Activated naive CD8-positive, alpha-beta T cell treated with anti-CD3 and anti-CD28 coated beads, Interleukin-2, amount 10 ng/mL, durations not matched to agents 7 days and 5 days (primary cell): ENCODE measurements at regions not wholly inside any gene's neighbourhood (a gene's known extent, or its start where the extent isn't known, plus 50 kb on each side); places are given as distances from the start of the nearest gene placed in this dataset.
"Not testable (repeated sequence)": the region's sequence is repeated elsewhere in the genome, so short reads cannot be mapped to it uniquely, and the experiment has no call there.

Experiments used
- ATAC-seq: fragments of 150-1000 bp; cut with Tn5 transposase; one replicate; pipeline ENCODE4 v1.10.0; 2021; ENCODE audit warnings: low read depth, moderate library complexity
- POLR2A ChIA-PET: fragments of 350-600 bp; sonication (Branson Sonifier 250); formaldehyde crosslinking; loops from one replicate; lab custom pipeline; 2021; ENCODE audit warnings: antibody characterized with exemption; lab: Charles Lee
- DNase-seq: peaks from one replicate; pipeline ENCODE4 v3.0.0; 2021
- H3K27ac Mint-ChIP-seq: one replicate; pipeline ENCODE4 v1.8.0; 2022; ENCODE audit warnings: mild to moderate bottlenecking, mixed read lengths
- H3K27me3 Mint-ChIP-seq: one replicate; pipeline ENCODE4 v1.8.0; 2022; ENCODE audit warnings: mild to moderate bottlenecking, moderate library complexity, mixed read lengths
- H3K36me3 Mint-ChIP-seq: one replicate; pipeline ENCODE4 v1.8.0; 2021; ENCODE audit warnings: mild to moderate bottlenecking, mixed read lengths
- H3K4me1 Mint-ChIP-seq: one replicate; pipeline ENCODE4 v1.8.0; 2021; ENCODE audit warnings: mixed read lengths
- H3K4me3 Mint-ChIP-seq: one replicate; pipeline ENCODE4 v1.8.0; 2022; ENCODE audit warnings: mild to moderate bottlenecking, moderate library complexity, mixed read lengths
- H3K9me3 Mint-ChIP-seq: one replicate; pipeline ENCODE4 v1.8.0; 2021; ENCODE audit warnings: mixed read lengths

DNA sequence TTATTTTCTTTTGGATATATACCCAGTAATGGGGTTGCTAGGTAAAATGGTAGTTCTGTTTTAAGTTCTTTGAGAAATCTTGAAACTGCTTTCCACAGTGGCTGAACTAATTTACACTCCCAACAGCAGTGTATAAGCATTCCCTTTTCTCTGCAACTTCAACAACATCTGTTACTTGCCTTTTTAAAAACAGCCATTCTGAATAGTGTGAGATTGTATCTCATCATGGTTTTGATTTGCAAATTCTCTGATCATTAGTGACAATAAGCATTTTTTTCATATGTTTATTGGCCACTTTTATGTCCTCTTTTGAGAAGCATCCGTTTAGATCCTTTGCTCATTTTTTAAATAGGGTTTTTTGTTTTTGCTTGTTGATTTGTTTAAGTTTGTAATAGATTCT is 291.3 kb upstream of the COL3A1 start:
- no peaks in the 10 kb centered on the region for H3K27me3 Mint-ChIP-seq
- no peak for ATAC-seq
- DNase-seq: no peak
- H3K4me1 Mint-ChIP-seq: no peaks in the 10 kb centered on the region
- no peaks in the 10 kb centered on the region for H3K36me3 Mint-ChIP-seq
- no peak overlapping the region for H3K4me3 Mint-ChIP-seq
- H3K27ac Mint-ChIP-seq: no peak overlapping the region
- H3K9me3 Mint-ChIP-seq: no peaks in the 10 kb centered on the region
- POLR2A ChIA-PET: no interaction called here

DNA sequence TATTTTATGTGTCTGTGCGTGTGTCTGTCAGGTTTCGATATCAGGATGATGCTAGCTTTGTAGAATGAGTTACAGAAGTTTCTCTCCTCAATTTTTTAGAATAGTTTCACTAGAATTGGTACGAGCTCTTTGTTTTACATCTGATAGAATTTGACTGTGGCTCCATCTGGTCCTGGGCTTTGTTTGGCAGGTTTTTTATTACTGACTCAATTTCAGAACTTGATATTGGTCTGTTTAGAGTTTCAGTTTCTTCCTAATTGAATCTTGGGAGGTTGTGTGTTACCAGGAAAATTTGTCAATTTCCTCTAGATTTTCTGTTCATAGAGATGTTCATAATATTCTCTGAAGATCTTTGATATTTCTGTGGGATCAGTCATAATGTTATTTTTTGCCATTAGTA is 289.4 kb upstream of the COL3A1 start:
- no peak for DNase-seq
- no peaks in the 10 kb centered on the region for H3K36me3 Mint-ChIP-seq
- no peaks in the 10 kb centered on the region for H3K4me1 Mint-ChIP-seq
- H3K4me3 Mint-ChIP-seq: no peak overlapping the region
- ATAC-seq: no peak
- peaks cover 1% of the 10 kb centered on the region for H3K9me3 Mint-ChIP-seq
- H3K27me3 Mint-ChIP-seq: no peaks in the 10 kb centered on the region
- H3K27ac Mint-ChIP-seq: no peak overlapping the region
- POLR2A ChIA-PET: interaction anchor here (0.5 kb wide), 1 partner anchor 38 kb away, joined by 3 read pairs; no protein-coding TSS in a partner anchor

DNA sequence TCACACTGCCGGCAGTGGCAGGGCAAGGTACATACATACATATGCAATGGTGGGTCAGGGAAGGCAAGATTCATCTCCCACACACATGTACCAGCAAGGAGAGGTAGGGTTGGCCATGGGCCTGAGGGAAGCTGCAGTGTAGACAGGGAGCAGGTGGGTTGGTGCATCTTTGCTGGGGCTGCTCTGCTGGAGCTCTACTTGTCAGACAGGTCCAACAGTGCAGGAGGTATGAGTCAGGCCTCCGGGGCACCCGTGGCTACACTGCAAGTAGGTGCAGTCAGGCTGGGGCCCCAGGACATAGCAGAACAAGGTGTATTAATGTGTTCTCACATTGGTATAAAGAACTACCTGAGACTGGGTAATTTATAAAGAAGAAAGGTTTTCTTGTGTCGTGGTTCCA is 281.1 kb upstream of the COL3A1 start:
- no peaks in the 10 kb centered on the region for H3K4me1 Mint-ChIP-seq
- H3K4me3 Mint-ChIP-seq: no peak overlapping the region
- POLR2A ChIA-PET: no interaction called here
- H3K27ac Mint-ChIP-seq: no peak overlapping the region
- ATAC-seq: no peak
- no peaks in the 10 kb centered on the region for H3K36me3 Mint-ChIP-seq
- no peaks in the 10 kb centered on the region for H3K27me3 Mint-ChIP-seq
- no peak for DNase-seq
- H3K9me3 Mint-ChIP-seq: peaks cover 4% of the 10 kb centered on the region

DNA sequence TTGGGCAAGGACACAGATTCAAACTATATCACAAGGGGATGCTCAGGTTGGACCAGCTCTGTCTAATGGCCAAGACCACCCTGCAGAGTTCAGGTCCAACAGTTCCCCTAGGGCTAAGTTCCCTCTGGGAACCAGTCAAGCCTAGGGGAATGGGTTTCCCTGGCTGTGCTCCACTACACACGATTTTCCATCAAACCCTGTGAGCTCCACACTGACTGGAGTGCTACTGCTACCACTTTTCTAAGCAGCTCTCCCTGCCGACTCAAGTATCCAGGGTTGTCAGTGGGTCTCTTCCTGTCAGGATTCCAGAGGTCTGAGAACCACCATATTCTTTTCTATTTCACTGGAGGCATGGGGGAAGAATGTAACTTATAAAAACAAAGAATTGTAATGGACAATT is 280.4 kb upstream of the COL3A1 start:
- no peak overlapping the region for H3K27ac Mint-ChIP-seq
- DNase-seq (no peak), ATAC-seq (no peak)

DNA sequence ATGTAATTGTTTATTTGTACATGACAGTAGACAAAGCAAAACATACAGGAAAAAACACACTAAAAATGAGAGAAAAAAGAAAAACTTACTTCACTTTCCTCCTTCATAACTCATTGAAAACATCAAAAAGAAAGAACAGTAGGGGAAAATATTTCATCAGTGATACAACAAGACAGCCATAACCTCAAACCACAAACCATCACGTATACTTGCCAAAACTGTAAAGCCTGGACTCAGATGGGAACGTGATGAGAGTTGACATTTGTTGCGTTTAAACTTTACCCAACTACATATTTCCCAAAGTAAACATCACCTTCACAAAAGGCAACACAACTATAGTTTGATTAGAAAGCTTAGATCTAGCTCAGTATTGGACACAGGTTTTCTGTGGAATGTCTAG is 278.2 kb upstream of the COL3A1 start:
- ATAC-seq (no peak), DNase-seq (no peak)
- Mint-ChIP-seq H3K36me3 (no peaks in the 10 kb centered on the region), H3K4me1 (no peaks in the 10 kb centered on the region), H3K27ac (no peak overlapping the region), H3K27me3 (no peaks in the 10 kb centered on the region), H3K9me3 (peaks cover 4% of the 10 kb centered on the region), H3K4me3 (no peak overlapping the region)
- POLR2A ChIA-PET: no interaction called here

More for the DNA sequence above, 280.4 kb upstream of the COL3A1 start:
- Mint-ChIP-seq H3K4me3 (no peak overlapping the region), H3K27me3 (no peaks in the 10 kb centered on the region), H3K36me3 (no peaks in the 10 kb centered on the region), H3K4me1 (no peaks in the 10 kb centered on the region), H3K9me3 (peaks cover 5% of the 10 kb centered on the region)
- POLR2A ChIA-PET: no interaction called here

DNA sequence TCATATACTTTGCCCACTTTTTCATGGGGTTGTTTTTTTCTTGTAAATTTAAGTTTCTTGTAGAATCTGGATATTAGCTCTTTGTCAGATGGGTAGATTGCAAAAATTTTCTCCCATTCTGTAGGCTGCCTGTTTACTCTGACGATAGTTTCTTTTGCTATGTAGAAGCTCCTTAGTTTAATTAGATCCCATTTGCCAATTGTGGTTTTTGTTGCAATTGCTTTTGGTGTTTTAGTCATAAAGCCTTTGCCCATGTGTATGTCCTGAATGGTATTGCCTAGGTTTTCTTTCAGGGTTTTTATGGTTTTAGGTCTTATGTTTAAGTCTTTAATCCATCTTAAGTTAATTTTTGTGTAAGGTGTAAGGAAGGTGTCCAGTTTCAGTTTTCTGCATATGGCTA is 276.0 kb upstream of the COL3A1 start:
- DNase-seq, H3K4me1 Mint-ChIP-seq, POLR2A ChIA-PET: not testable (repeated sequence)

DNA sequence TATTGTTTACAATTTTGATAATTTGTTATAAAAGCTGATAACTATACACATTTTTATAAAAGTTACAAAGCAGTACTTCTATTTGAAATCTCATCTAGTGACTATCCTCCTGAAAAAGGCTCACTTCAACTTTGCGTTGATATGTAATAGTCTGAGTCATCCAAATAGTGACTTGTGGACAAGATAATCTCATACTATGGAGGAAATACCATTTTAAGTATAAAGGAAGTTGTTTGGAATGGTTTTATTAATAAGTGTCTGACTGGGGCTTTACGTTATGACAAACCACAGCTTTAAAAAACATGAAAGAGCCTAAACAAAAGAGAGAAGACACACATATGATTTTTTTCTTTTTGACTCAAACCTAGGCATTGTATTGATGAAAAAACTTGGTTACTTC is 272.3 kb upstream of the COL3A1 start:
- no peaks in the 10 kb centered on the region for H3K27me3 Mint-ChIP-seq
- H3K27ac Mint-ChIP-seq: no peak overlapping the region
- no peaks in the 10 kb centered on the region for H3K36me3 Mint-ChIP-seq
- ATAC-seq (no peak), DNase-seq (no peak)
- POLR2A ChIA-PET: no interaction called here
- H3K4me1 Mint-ChIP-seq: no peaks in the 10 kb centered on the region
- no peak overlapping the region for H3K4me3 Mint-ChIP-seq
- H3K9me3 Mint-ChIP-seq: peaks cover 1% of the 10 kb centered on the region

More for the DNA sequence above, 276.0 kb upstream of the COL3A1 start:
- H3K36me3 Mint-ChIP-seq, H3K27ac Mint-ChIP-seq, H3K9me3 Mint-ChIP-seq, H3K4me3 Mint-ChIP-seq, ATAC-seq, H3K27me3 Mint-ChIP-seq: not testable (repeated sequence)

DNA sequence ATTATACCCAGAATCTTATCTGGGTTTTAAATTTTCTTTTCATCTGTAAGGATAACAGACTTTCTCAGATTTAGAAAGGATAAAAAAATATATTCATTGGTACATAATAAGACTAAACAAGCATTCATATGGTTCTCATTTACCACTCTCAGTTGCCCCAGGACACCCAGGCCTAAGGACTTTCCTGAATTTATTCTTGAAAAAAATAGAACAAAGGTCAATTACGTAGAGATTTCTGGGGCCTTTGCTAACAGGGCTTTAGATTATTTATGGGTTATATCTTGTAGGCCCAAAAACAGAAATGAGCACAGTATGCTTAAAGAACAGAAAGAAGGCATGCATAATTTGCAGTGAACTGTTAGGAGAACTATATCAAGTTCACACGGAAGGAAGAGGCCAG is 269.0 kb upstream of the COL3A1 start:
- DNase-seq: no peak
- no peaks in the 10 kb centered on the region for H3K27me3 Mint-ChIP-seq
- no peaks in the 10 kb centered on the region for H3K36me3 Mint-ChIP-seq
- H3K4me3 Mint-ChIP-seq: no peak overlapping the region
- no peaks in the 10 kb centered on the region for H3K4me1 Mint-ChIP-seq
- no peak overlapping the region for H3K27ac Mint-ChIP-seq
- H3K9me3 Mint-ChIP-seq: no peaks in the 10 kb centered on the region
- POLR2A ChIA-PET: no interaction called here
- ATAC-seq: no peak

DNA sequence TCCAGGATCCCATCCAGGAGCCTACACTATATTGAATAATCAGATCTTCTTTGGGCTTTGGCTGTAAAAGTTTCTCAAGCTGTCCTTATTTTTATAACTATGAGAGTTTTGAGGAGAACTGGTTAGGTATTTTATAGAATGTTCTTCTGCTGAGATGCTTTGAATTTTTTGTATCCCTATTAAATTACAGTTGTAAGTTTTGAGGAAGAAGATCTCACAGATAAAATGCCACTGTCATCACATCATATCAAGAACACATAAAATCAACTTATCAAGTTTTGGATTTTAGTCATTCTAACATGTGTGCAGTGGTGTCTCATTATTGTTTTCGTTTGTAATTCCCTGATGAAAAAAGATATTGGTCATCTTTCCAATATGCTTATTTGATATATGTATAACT is 260.2 kb upstream of the COL3A1 start:
- H3K27ac Mint-ChIP-seq: no peak overlapping the region

DNA sequence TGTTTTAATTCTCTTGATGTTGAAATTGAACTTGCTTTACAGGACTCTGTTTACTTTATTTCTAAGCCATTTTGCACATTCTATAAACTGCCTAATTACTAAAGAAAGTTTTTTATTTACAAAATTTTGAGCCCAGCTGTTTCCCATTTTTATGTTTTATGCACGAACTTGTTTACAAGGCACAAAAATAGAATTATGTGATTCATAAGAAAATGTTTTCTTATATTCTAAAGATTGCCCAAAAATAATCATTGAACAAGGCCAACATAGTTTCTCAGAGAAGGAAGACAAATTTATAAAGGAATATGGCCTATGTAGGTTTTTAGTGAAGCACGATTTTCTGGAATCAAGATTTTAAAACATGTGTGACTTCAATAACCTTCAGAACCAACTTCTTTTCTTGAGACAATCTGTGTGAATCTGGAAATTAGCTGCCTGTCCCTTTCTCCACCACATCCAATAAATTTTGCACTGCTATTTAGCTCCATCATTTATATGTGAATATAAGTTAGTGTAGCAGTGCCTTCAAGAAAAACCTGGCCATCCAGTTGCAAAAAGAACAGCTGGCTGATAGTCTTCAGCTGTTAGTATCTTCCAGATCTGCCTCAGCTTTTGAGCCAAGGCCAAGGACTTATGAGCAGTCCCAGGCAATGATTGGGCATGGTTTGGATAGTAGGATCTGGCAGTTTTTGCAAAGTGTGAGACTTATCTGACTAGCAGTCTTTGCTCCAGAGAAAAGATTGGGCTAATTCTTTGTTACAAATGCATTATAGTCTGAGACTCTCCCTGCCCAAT is 253.2 kb upstream of the COL3A1 start:
- Mint-ChIP-seq H3K4me3 (no peak overlapping the region), H3K4me1 (no peaks in the 10 kb centered on the region), H3K36me3 (no peaks in the 10 kb centered on the region), H3K27ac (no peak overlapping the region), H3K9me3 (peaks cover 3% of the 10 kb centered on the region), H3K27me3 (no peaks in the 10 kb centered on the region)
- ATAC-seq: no peak
- POLR2A ChIA-PET: no interaction called here
- no peak for DNase-seq

More for the DNA sequence above, 260.2 kb upstream of the COL3A1 start:
- POLR2A ChIA-PET: no interaction called here
- DNase-seq: no peak
- H3K4me3 Mint-ChIP-seq: no peak overlapping the region
- no peaks in the 10 kb centered on the region for H3K27me3 Mint-ChIP-seq
- H3K36me3 Mint-ChIP-seq: no peaks in the 10 kb centered on the region
- ATAC-seq: no peak
- H3K9me3 Mint-ChIP-seq: peaks cover 5% of the 10 kb centered on the region
- no peaks in the 10 kb centered on the region for H3K4me1 Mint-ChIP-seq

DNA sequence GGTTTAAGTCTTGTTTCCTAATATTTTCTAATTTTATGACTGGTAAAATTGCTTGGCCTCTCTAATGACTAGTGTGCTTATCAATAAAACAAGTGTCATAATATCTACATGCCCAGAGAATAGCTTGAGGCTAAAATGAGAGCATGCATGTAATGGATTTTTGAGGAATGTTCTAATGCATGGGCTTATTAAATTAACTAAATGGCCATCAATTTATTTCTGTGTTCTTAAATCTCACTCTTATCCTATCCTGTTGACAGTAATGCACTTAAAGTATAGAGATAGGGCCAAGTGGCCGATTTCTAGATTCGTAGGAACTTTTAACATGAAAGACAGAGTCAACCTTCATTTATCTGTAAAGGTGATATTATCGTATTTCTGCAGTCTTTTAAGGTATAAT is 252.4 kb upstream of the COL3A1 start:
- POLR2A ChIA-PET: no interaction called here

DNA sequence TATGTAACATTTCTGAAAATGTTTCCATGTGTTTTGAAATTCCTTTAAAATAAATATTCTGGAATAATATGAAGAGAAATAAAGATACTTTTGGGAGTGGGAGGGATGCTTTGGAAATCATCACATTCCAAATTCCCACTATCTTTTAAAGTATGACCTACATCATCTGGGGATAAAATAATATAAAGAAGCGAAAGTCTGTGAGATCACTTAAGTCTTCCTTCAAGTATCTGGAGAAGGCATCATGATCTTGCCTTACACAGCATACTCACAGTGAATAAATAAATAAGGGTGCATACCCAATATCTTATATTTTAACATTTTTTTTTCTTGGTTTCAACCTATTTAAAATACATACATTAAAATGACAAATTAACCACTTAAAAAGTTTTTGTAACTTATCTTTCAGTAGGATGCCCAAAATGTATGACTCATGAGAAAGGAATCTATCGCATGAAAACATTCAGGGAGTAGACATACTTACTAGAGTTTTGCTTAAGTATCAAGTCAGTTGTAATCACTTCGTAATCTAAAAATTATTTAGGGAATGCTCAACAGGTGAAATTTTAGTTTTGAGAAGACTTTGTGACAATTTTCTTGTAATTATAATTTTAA is 248.3 kb upstream of the COL3A1 start:
- Mint-ChIP-seq H3K27me3 (no peaks in the 10 kb centered on the region), H3K4me3 (no peak overlapping the region)

More for the DNA sequence above, 252.4 kb upstream of the COL3A1 start:
- H3K27me3 Mint-ChIP-seq: no peaks in the 10 kb centered on the region
- no peaks in the 10 kb centered on the region for H3K36me3 Mint-ChIP-seq
- ATAC-seq (no peak), DNase-seq (no peak)
- no peak overlapping the region for H3K4me3 Mint-ChIP-seq
- no peaks in the 10 kb centered on the region for H3K4me1 Mint-ChIP-seq
- no peak overlapping the region for H3K27ac Mint-ChIP-seq
- peaks cover 1% of the 10 kb centered on the region for H3K9me3 Mint-ChIP-seq

DNA sequence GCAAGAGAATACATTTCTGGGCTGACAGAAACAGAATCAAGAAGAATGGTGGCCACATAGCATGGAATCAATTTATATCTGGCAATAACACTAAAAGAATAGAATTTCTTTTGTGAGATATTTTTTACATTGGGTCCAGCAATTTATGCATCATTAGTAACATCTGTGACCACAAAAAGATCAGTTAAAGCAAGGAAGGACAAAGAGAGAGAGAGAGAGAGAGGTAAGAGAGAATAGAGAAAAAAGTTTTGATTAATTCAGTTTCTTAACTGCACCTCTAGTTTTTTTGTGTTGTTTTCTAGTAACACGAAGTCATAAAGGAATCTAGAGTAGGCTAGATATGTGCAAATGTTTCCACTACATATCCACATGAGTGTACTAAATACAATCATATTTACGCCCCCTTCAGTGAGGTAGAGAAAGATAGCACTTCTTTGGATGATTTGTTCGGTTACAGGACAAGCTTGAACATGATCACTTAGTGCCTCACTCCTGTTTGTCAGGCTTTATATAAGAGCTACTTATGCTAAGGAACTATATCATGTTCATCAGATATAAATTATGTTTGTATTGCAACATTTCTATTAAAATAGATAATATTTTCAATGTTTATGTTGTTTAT is 247.4 kb upstream of the COL3A1 start:
- Mint-ChIP-seq H3K9me3 (no peaks in the 10 kb centered on the region), H3K27me3 (peaks cover 2% of the 10 kb centered on the region), H3K4me1 (no peaks in the 10 kb centered on the region), H3K4me3 (no peak overlapping the region), H3K27ac (no peak overlapping the region), H3K36me3 (no peaks in the 10 kb centered on the region)
- DNase-seq: no peak
- POLR2A ChIA-PET: no interaction called here
- ATAC-seq: no peak

More for the DNA sequence above, 248.3 kb upstream of the COL3A1 start:
- Mint-ChIP-seq H3K36me3 (no peaks in the 10 kb centered on the region), H3K4me1 (no peaks in the 10 kb centered on the region), H3K27ac (no peak overlapping the region), H3K9me3 (no peaks in the 10 kb centered on the region)
- POLR2A ChIA-PET: no interaction called here
- DNase-seq (no peak), ATAC-seq (no peak)

DNA sequence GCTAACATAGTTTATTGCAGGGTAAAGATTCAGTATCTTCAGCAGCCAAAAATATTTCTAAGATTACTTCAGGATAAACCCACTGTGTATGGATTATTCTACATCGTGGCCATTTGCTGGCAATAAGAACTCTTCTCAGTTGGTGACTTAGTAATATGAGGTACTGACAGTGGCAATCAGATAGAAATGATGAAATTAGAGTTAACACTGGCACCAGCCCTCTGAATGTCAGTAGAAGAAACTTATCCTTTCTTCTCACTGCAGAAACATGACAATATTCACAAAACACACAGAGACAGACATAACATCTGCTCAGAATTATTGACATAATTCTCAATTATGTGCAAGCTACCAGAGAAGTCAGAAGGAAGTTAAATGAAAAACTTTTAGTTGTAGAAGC is 246.3 kb upstream of the COL3A1 start:
- no peaks in the 10 kb centered on the region for H3K9me3 Mint-ChIP-seq
- H3K36me3 Mint-ChIP-seq: no peaks in the 10 kb centered on the region
- no peak overlapping the region for H3K27ac Mint-ChIP-seq
- peaks cover 2% of the 10 kb centered on the region for H3K27me3 Mint-ChIP-seq
- DNase-seq: no peak
- POLR2A ChIA-PET: no interaction called here
- no peak overlapping the region for H3K4me3 Mint-ChIP-seq
- no peaks in the 10 kb centered on the region for H3K4me1 Mint-ChIP-seq
- ATAC-seq: no peak
